NCI-H510A treated with DMSO at 0.1 percent for 48 hours (cell line): ENCODE measurements at regions not wholly inside any gene's neighbourhood (a gene's known extent, or its start where the extent isn't known, plus 50 kb on each side); places are given as distances from the start of the nearest gene placed in this dataset.
"Not testable (repeated sequence)": the region's sequence is repeated elsewhere in the genome, so short reads cannot be mapped to it uniquely, and the experiment has no call there.

Experiments used
- DNase-seq: peaks from one replicate; lab custom pipeline; 2025; lab: John Stamatoyannopoulos, UW

- DNase-seq, result no peak
Observed at GRCh38 chr2:160812830-160813505, 319.4 kb upstream of the RBMS1 start.

DNA sequence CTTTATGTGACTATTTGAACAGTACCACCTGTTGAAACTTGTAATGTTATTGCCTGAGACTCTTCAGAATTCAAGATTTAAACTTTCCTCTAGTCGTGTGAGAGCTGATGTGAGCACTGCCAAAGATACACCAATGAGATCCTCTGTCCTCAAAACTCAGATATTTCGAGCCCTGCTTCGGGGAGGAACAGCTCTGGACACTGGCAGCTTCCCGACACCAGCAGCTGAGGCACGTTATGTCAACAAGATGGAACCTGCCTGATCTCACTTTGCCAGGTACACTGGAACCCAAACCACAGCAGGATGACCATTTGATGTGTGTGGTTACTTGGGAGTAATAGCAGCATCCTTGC, 319.9 kb upstream of the RBMS1 start:
- DNase-seq, result no peak

DNA sequence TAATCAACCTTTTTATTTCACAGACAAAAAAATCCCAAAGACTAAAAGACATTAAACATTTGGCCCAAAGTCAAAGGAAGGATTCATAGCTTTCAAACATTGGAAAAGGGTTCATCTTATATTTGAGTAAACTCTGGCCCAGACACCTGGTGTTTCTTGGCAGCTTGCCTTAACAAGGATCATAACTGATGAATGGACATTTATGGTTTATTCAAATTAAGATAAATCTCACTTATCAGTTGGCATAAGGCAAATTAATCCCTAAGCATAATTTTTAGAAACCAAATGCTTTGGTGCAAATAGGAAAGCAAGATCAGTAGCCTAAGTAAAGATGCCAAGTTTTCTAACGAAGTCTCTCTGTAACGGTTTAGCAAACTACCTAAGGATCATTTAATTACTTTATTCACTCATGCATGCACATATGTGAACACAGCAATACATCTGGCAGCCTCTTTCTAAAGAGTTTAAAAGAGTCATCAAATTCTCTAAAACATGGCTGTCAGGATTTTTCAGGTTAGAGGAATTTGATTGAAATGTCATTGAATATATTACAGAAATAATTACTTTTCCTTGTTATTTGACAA, 323.4 kb upstream of the RBMS1 start:
- DNase-seq, result peak; percentile 4

DNA sequence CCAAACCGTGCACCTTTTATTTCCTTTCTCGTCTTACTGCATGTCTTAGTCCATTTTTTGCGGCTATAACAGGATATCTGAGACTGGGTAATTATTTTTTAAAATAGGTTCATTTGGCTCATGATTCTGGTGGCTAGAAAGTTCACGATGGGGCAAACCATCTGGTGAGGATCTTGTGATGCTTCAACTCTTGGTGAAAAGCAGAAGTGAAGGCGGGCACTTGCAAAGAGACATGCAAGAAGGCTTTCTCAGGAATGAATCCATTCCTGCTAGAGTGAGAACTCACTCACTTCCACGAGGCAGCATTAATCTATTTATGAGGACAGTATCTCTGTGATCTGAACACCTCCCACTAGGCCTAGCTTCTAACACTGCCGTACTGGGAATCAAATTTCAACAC, 327.1 kb upstream of the RBMS1 start:
- DNase-seq, result no peak

DNA sequence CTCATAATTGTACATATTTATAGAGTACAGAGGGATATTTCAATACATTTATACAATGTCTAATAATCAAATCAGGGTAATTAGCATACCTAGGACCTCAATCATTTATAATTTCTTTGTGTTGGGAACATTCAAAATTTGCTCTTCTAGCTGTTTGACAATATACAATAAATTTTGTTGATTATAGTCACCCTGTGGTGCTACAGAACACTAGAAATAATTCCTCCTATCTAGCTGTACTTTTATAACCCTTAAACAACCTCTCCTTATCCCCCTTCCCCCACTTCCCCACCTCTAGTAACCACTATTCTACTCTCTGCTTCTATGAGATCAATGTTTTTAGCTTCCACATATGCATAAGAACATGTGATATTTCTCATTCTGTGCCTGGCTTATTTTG, 328.4 kb upstream of the RBMS1 start:
- DNase-seq, result no peak

DNA sequence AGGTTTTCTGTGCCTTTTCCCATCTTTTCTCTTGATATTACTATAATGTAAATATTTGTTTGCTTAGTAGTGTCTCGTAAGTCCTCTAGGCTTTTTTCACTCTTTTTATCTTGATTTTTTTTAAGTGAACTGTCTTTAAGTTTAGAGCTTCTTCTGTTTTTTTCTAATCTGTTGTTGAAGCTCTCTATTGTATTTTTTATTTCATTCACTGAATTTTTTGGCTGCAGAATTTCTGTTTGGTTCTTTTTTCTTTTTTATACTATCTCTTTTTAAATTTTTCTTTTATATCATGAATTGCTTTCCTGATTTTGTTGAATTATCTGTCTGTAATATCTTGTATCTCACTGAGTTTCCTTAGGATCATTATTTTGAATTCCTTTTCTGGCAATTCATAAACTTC, 331.8 kb upstream of the RBMS1 start:
- no peak for DNase-seq

- no peak for DNase-seq
Observed at GRCh38 chr2:160826496-160826895, 332.9 kb upstream of the RBMS1 start.

GRCh38 chr2:160828076-160828475, 332.2 kb upstream of the TANK start:
- DNase-seq, result no peak

DNA sequence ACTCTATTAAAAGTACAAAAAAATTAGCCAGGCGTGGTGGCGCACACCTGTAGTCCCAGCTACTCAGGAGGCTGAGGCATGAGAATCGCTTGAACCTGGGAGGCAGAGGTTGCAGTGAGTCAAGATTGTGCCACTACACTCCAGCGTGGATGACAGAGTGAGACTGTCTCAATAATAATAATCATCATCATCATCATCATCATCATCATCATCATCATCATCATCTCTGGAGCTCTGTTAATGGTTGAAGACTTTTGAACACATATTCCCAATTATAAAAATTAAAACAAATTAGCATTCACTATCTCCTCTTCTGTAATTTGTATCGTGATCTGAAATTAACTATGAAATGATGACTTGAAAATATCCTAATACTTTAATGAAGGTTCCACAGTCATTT, 327.8 kb upstream of the TANK start:
- not testable (repeated sequence) for DNase-seq

- no peak for DNase-seq
Observed at GRCh38 chr2:160835166-160835565, 325.1 kb upstream of the TANK start.

DNA sequence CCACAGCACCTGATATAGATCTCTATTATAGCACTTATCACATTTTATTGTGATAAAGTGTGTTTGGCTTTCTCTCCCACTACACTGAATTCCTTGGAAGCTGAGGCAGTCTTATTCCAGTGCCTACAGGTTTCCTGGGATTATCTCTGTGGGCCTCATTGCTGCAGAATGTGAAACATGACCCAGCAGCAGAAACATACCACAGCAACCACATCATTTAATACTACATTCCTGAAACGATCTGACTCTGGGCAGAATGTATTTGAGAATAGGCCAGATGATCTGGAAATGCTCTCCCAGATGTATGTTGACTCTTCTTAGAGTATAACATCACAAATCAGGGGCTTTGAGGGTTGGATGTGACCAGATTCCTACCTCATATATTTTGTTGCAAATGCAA, 323.5 kb upstream of the TANK start:
- DNase-seq, result no peak

DNA sequence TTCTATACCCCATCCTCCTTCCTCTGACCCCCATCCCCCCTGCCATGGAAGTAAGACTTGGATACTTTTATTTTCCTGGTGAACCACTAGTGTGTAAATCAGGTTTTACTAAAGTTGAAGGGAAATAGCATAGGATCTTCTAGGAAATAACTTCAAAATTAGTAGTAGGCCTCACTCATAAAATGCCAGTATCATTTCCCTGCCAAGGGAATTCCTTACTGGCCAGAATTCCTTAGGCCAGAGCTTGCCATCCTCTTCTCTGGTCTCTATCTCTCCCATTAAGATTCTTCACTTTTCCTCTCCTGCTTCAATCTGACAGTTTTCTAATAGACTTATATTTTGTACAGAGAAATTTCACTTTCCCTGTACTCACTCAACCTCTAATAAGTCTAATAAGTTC, 322.8 kb upstream of the TANK start:
- DNase-seq, result no peak

DNA sequence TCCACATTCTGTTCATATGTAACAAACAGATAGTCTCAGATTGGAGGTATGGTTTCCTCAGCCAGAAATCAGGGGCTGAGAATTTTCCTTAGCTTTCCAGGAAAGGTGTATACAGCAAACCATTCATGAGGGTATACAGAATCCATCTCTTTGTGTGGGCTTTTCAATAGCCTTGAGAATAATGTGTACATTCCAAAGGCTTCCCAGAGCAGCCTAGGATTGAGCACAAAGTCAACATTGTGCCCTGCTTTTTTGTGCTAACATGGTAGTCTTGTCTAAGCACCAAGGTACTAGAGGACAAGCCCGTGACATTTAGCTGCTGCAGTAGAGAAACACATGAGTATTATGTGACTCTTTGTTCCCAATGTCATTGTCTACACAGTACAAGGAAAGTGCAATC, 322.1 kb upstream of the TANK start:
- no peak for DNase-seq

DNA sequence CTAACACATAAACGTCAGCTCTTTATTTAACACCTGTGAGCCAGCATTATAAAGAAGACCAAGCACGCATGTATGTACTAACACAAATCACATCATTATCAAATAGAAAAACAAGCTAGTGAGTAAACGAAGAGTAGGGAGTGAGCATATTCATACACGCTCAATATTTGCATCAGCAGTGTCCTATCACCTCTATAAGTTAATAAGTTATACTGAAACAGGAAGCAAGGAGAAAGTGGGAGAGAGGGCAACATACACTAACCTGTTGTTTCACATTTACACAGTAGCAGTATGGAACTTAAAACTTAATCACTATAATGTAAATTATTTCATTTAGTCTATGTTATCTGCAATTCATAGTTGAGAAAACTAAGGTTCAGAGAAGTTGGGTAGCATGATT, 321.5 kb upstream of the TANK start:
- no peak for DNase-seq

DNA sequence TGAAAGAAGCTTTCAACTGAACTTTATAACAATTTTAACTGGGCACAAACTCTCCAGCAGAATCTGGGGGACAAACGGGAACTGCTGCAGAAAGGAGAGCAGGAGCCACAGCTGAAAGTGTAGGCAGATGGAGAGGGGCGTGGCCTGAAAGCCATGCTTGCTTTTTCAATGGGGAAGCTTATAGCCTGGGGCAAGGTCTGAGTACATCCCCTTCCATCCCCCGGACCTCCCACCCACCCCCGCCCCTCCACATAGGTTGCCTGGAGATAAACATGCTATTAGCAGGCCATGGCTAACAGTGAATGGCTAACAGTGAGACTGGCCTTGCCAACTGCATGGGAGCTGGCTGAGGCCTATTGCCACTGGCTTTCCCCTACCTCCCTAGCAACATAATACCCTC, 317.9 kb upstream of the TANK start:
- no peak for DNase-seq

DNA sequence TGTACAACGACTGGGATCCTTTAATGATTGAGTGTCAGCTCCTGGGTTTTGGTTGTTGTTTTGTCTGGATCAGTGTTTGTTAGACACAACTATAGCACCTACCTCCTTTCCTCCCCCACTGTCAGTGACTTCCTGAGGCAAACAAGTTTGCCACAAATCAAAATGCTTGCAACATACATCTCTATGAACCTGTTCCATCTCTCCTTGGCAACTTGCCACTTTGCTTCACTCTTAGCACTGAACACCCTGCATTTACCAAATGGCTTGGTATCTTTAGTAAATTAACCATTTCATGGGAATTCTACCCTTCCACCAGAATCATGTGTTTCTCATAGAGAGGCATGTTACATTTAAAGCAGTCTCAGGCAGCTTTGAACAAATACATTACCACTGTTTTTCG, 301.1 kb upstream of the TANK start:
- DNase-seq, result peak; percentile 26

DNA sequence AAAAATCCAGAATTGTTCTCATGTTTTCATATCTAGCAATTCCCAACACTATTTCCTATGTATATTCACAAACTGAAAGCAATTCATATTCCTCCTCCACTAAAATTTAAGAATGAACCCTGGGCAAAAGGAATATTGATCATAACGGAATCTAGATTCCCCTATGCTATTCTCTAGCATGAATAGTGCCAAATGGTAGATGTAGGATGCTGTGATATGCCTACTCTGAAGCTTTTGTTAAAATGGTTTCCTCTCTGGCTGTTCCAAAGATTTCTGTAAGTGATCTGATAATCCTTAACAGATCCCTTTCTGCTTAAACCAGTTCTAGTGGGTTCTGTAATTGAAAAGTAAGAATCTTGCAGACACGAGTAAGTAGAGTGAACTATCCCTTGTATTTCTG, 298.0 kb upstream of the TANK start:
- no peak for DNase-seq

DNA sequence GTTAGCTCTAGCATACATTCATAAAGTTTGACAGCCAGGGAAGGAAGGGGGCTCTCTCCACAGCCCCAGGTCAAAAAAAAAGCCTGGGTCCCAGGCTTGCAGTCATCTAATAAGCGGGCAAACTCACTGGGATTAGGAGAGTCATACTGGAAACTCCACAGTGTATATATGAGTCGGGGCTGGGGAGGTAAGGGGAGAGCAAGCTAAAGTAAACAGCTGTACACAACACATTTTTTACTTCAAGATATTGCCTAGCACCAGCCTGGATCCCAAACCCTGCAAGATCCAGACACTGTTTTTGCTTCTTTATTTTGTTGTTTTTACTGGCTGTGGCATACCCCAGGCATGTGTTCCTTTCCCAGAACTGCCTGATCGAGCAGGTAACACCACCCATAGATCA, 291.3 kb upstream of the TANK start:
- DNase-seq, result no peak

DNA sequence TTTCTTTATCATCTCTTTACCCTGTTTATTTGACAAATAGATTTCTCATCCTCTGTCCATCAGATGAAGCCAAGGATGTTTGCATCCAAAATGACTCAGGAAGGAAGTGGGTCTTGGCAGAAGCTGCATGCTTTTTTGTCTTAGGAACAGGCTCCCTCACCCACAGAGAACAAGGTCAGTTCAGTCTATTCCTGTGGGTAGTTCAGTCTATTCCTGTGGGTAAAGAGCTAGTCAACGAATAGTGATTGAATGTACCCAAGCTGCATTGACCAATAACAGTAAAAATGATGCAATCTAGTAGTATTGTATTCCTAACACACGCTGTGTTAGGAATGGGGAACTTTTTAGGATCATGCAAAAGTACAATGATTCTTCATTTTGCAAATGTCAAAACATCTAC, 290.8 kb upstream of the TANK start:
- DNase-seq, result no peak

- DNase-seq, result no peak
Observed at GRCh38 chr2:160870729-160871465, 289.3 kb upstream of the TANK start.

DNA sequence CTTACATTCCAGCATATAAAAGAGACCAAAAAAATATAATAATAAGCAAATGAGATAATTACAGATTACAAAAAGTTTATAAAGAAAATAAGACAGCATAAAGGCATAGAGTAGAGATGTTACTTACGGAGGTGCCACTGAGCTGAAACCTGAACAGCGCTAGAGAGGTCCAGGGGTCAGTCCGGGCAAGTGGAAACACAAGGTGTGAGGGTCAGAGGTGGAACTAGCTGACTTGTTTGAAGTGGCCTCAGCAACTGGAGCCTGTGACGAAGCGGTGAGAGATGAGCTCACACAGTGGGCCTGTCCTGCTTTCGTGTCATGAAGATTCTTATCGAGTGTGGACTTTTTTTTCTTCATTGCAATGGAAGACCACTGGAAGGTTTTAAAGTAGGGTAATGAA, 288.3 kb upstream of the TANK start:
- no peak for DNase-seq

GRCh38 chr2:160876029-160876428, 284.2 kb upstream of the TANK start:
- no peak for DNase-seq

DNA sequence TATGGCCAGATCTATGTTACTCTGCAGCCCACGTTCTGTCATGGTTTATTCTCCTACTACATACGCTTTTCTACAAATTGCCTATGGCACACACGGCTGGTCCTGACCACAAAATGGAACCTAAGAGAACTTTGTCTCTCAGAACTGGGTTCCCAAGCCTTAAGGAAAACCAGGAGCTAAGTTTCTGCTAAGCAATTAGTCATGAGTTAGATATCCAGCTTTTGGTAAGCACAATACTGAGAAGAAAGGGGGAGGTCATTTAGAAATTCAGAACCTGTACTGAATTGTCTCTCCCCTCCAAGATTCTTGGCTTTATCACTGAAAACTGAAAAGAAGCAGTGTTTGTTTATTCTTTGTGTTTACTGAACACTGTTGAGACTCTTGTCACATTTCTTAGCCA, 283.5 kb upstream of the TANK start:
- DNase-seq, result no peak

DNA sequence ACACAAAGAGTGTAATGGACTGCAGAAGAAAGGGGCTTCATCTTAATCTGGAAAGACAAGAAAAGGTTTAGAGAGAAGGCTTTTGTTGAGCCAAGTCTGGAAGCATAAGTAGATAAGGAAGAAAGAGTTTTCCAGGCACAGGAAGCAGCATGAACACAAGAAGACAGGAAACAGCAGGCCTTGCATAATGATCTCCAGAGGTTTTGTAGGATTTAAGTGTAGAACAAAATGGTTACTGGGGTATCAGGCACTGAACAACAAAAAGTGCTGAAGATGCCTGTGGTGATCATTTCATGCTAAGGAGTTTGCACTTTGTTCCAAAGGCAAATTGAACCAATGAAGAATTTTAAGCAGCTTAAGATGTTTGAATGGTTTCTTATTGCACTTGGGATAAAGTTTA, 281.6 kb upstream of the TANK start:
- no peak for DNase-seq
